H9 (cell line): ENCODE measurements at regions not wholly inside any gene's neighbourhood (a gene's known extent, or its start where the extent isn't known, plus 50 kb on each side); places are given as distances from the start of the nearest gene placed in this dataset.

Experiments
- DNase-seq: peaks from one replicate; pipeline ENCODE4 v3.0.0-alpha.2; 2017
- H2AFZ ChIP-seq: one replicate; pipeline ENCODE4 v1.6.1; 2013; ENCODE audit warnings: mild to moderate bottlenecking, low read length, control low read depth, moderate library complexity
- H2AK5ac ChIP-seq: 2 replicates; pipeline ENCODE4 v1.6.1; 2013; ENCODE audit warnings: low read length, control low read depth, mixed read lengths; ENCODE audit not compliant: insufficient read length
- H2BK120ac ChIP-seq: one replicate; pipeline ENCODE4 v1.6.1; 2013; ENCODE audit warnings: low read depth, mild to moderate bottlenecking, low read length, control low read depth, inconsistent platforms; ENCODE audit not compliant: poor library complexity, severe bottlenecking
- H2BK12ac ChIP-seq: 2 replicates; pipeline ENCODE4 v1.6.1; 2013; ENCODE audit warnings: low read length, control low read depth, mixed read lengths, low read depth; ENCODE audit not compliant: insufficient read length
- H2BK15ac ChIP-seq: 2 replicates; pipeline ENCODE4 v1.6.1; 2013; ENCODE audit warnings: low read depth, low read length, control low read depth
- H2BK20ac ChIP-seq: one replicate; pipeline ENCODE4 v1.6.1; 2013; ENCODE audit warnings: low read depth, mild to moderate bottlenecking, low read length, control low read depth, inconsistent platforms; ENCODE audit not compliant: poor library complexity, severe bottlenecking
- H2BK5ac ChIP-seq: 2 replicates; pipeline ENCODE4 v1.6.1; 2013; ENCODE audit warnings: low read length, control low read depth, mixed read lengths; ENCODE audit not compliant: insufficient read length
- H3K14ac ChIP-seq: 2 replicates; pipeline ENCODE4 v1.6.1; 2013; ENCODE audit warnings: low read length, control low read depth; ENCODE audit not compliant: insufficient read depth
- H3K18ac ChIP-seq: 2 replicates; pipeline ENCODE4 v1.6.1; 2013; ENCODE audit warnings: low read depth, mild to moderate bottlenecking, mixed read lengths, low read length, control low read depth; ENCODE audit not compliant: insufficient read length
- H3K23ac ChIP-seq: 2 replicates; pipeline ENCODE4 v1.6.1; 2013; ENCODE audit warnings: low read length, control low read depth, mixed read lengths, low read depth; ENCODE audit not compliant: insufficient read length
- H3K23me2 ChIP-seq: 2 replicates; pipeline ENCODE4 v1.6.1; 2013; ENCODE audit warnings: low read depth, mild to moderate bottlenecking, mixed read lengths, low read length, control low read depth; ENCODE audit not compliant: insufficient read length, poor library complexity, severe bottlenecking
- H3K27ac ChIP-seq: 2 replicates; pipeline ENCODE4 v1.5.1; 2013; ENCODE audit warnings: low read length, control low read depth, mixed read lengths, low read depth; ENCODE audit not compliant: insufficient read length
- H3K27me3 ChIP-seq: 2 replicates; pipeline ENCODE4 v1.6.1; 2013; ENCODE audit warnings: low read length, control low read depth, inconsistent platforms; ENCODE audit not compliant: insufficient read depth
- H3K4ac ChIP-seq: 2 replicates; pipeline ENCODE4 v1.6.1; 2013; ENCODE audit warnings: low read depth, mild to moderate bottlenecking, control low read depth, inconsistent platforms, low read length, moderate library complexity
- H3K4me1 ChIP-seq: 2 replicates; pipeline ENCODE4 v1.6.1; 2013; ENCODE audit warnings: low read length, control low read depth, inconsistent platforms; ENCODE audit not compliant: insufficient read depth
- H3K4me2 ChIP-seq: 2 replicates; pipeline ENCODE4 v1.6.1; 2013; ENCODE audit warnings: low read length, control low read depth, mixed read lengths; ENCODE audit not compliant: insufficient read length, insufficient read depth
- H3K56ac ChIP-seq: 2 replicates; pipeline ENCODE4 v1.6.1; 2013; ENCODE audit warnings: low read depth, mild to moderate bottlenecking, mixed read lengths, low read length, control low read depth; ENCODE audit not compliant: insufficient read length
- H3K79me1 ChIP-seq: 2 replicates; pipeline ENCODE4 v1.6.1; 2013; ENCODE audit warnings: low read depth, mild to moderate bottlenecking, moderate library complexity, low read length, control low read depth, inconsistent platforms; ENCODE audit not compliant: insufficient read depth, poor library complexity, severe bottlenecking
- H3K79me2 ChIP-seq: 2 replicates; pipeline ENCODE4 v1.6.1; 2013; ENCODE audit warnings: low read length, control low read depth, inconsistent platforms; ENCODE audit not compliant: insufficient read depth
- H3K9ac ChIP-seq: 2 replicates; pipeline ENCODE4 v1.6.1; 2013; ENCODE audit warnings: low read length, control low read depth, mixed read lengths; ENCODE audit not compliant: insufficient read length; ENCODE audit errors: extremely low read depth
- H3K9me3 ChIP-seq: one replicate; pipeline ENCODE4 v1.6.1; 2013; ENCODE audit warnings: low read depth, low read length, inconsistent platforms; ENCODE audit not compliant: control insufficient read depth
- H3T11ph ChIP-seq: one replicate; pipeline ENCODE4 v1.6.1; 2013; ENCODE audit warnings: mild to moderate bottlenecking, low read length, control low read depth, inconsistent platforms
- H4K20me1 ChIP-seq: one replicate; pipeline ENCODE4 v1.6.1; 2013; ENCODE audit not compliant: control insufficient read depth, insufficient read length, insufficient read depth
- H4K5ac ChIP-seq: 2 replicates; pipeline ENCODE4 v1.6.1; 2013; ENCODE audit warnings: low read depth, mild to moderate bottlenecking, mixed read lengths, low read length, control low read depth; ENCODE audit not compliant: insufficient read length
- H4K8ac ChIP-seq: replicated peaks from 2 replicates; pipeline ENCODE4 v1.6.1; 2013; ENCODE audit warnings: low read length, control low read depth, mixed read lengths, low read depth; ENCODE audit not compliant: insufficient read length
- H4K91ac ChIP-seq: 2 replicates; pipeline ENCODE4 v1.6.1; 2013; ENCODE audit warnings: low read depth, mild to moderate bottlenecking, moderate library complexity, mixed read lengths, low read length, control low read depth; ENCODE audit not compliant: insufficient read length
- H3K27ac Mint-ChIP-seq, 3 experiments: 2 replicates in 2 of 3; 3 replicates in 1 of 3; pipeline ENCODE4 v1.8.0; 2020 to 2021; ENCODE audit warnings: mixed read lengths in 3 of 3, mild to moderate bottlenecking in 1 of 3, moderate library complexity in 1 of 3
- H3K27me3 Mint-ChIP-seq: 2 replicates; pipeline ENCODE4 v1.8.0; 2021; ENCODE audit warnings: low read depth, mild to moderate bottlenecking, moderate library complexity, mixed read lengths
- H3K36me3 Mint-ChIP-seq, 3 experiments: 2 replicates in 2 of 3; 3 replicates in 1 of 3; pipeline ENCODE4 v1.8.0; 2020 to 2021; ENCODE audit warnings: low read depth in 3 of 3, mixed read lengths in 3 of 3; ENCODE audit not compliant: insufficient read depth in 1 of 3
- H3K4me1 Mint-ChIP-seq, 2 experiments: 2 replicates each; pipeline ENCODE4 v1.8.0; 2020; ENCODE audit warnings: mixed read lengths in 2 of 2
- H3K4me3 Mint-ChIP-seq, 2 experiments: 2 replicates in 1 of 2; 3 replicates in 1 of 2; pipeline ENCODE4 v1.8.0; 2020 to 2021; ENCODE audit warnings: mild to moderate bottlenecking in 2 of 2, mixed read lengths in 2 of 2, moderate library complexity in 1 of 2
- H3K9me3 Mint-ChIP-seq, 2 experiments: 2 replicates in 1 of 2; 3 replicates in 1 of 2; pipeline ENCODE4 v1.8.0; 2020; ENCODE audit warnings: mild to moderate bottlenecking in 2 of 2, mixed read lengths in 2 of 2, moderate library complexity in 1 of 2
- CTCF ChIP-seq: fragments of 200-600 bp; sonication (generic); conservative IDR thresholded peaks from 3 replicates; pipeline ENCODE4 v1.8.0; 2021; ENCODE audit warnings: antibody characterized with exemption, mild to moderate bottlenecking
- WGBS: extraction: QIAGEN DNeasy Blood & Tissue Kit; methylation state at CpG from one replicate; pipeline ENCODE4 v1.1.7; 2013; ENCODE audit warnings: missing lambda C conversion rate, low lambda C conversion rate, mixed read lengths; ENCODE audit not compliant: insufficient read length; ENCODE audit errors: extremely low coverage; 5-methylcytosine and 5-hydroxymethylcytosine counted together

GRCh38 chr22:48618326-48618725 lies 1209.3 kb downstream of the BRD1 start:
- H3T11ph ChIP-seq = no peak overlapping the region
- H3K9ac ChIP-seq = no peak overlapping the region
- no CpG with 5 or more reads among the region's 18 CpGs for WGBS
- no peak overlapping the region for H2BK12ac ChIP-seq
- H2BK5ac ChIP-seq = no peak overlapping the region
- no peak overlapping the region for H4K5ac ChIP-seq
- no peaks in the 10 kb centered on the region for H4K20me1 ChIP-seq
- no peak for TF ChIP-seq CTCF
- no peaks in the 10 kb centered on the region for H3K27me3 ChIP-seq
- H3K18ac ChIP-seq = no peak overlapping the region
- DNase-seq = no peak
- H4K91ac ChIP-seq = no peak overlapping the region
- no peak overlapping the region for H2BK120ac ChIP-seq
- no peak overlapping the region for H3K23ac ChIP-seq
- no peak overlapping the region for H3K4me2 ChIP-seq
- Mint-ChIP-seq H3K27me3 (no peaks in the 10 kb centered on the region; the same call in 1 of the 2 replicates), H3K4me3 (no peak overlapping the region), H3K9me3 (no peaks in the 10 kb centered on the region; a peak in 2 of 5 replicates), H3K27ac (no peak overlapping the region), H3K36me3 (peaks cover 0 to 1% (median 0%) of the 10 kb centered on the region in 3 experiments; a peak in 1 of 7 replicates), H3K4me1 (no peaks in the 10 kb centered on the region)
- no peak overlapping the region for H3K27ac ChIP-seq
- H3K79me1 ChIP-seq = no peaks in the 10 kb centered on the region
- no peak overlapping the region for H2BK15ac ChIP-seq
- no peaks in the 10 kb centered on the region for H3K4me1 ChIP-seq
- no peak overlapping the region for H4K8ac ChIP-seq
- H2BK20ac ChIP-seq = no peak overlapping the region
- H3K9me3 ChIP-seq = no peaks in the 10 kb centered on the region
- H2AK5ac ChIP-seq = no peak overlapping the region
- H3K79me2 ChIP-seq = no peaks in the 10 kb centered on the region
- H3K14ac ChIP-seq = no peak overlapping the region; the same call in 1 of the 2 replicates
- H2AFZ ChIP-seq = no peak overlapping the region
- no peaks in the 10 kb centered on the region for H3K23me2 ChIP-seq
- H3K56ac ChIP-seq = no peak overlapping the region
- no peak overlapping the region for H3K4ac ChIP-seq
